ENCODE measurements at regions not wholly inside any gene's neighbourhood (a gene's known extent, or its start where the extent isn't known, plus 50 kb on each side); places are given as distances from the start of the nearest gene placed in this dataset.
"Not testable (repeated sequence)": the region's sequence is repeated elsewhere in the genome, so short reads cannot be mapped to it uniquely, and the experiment has no call there.

GRCh38 chr6:79399499-79399898 is 137.7 kb downstream of the LCA5 start:
- ChIA-PET POLR2A (no interaction called here), CTCF (no interaction called here)
- Mint-ChIP-seq H3K27ac (ENCODE audit: unreplicated experiment) (peak overlapping the region; percentile 51), H3K27me3 (ENCODE audit: insufficient read depth, unreplicated experiment) (no peaks in the 10 kb centered on the region), H3K36me3 (ENCODE audit: insufficient read depth, unreplicated experiment) (no peaks in the 10 kb centered on the region), H3K4me3 (ENCODE audit: unreplicated experiment) (peak overlapping the region; percentile 24), H3K9me3 (ENCODE audit: unreplicated experiment) (no peaks in the 10 kb centered on the region), H3K4me1 (ENCODE audit: low read depth, unreplicated experiment) (peaks cover 8% of the 10 kb centered on the region)
- no peaks in the 10 kb centered on the region for H3K27me3 ChIP-seq (replicated peaks; ENCODE audit: control insufficient read depth, insufficient read depth, low read length)
- peak; percentile 57 to 58 for DNase-seq
- peaks cover 25% of the 10 kb centered on the region for H3K4me1 ChIP-seq
- H3K4me3 ChIP-seq (ENCODE audit: low read depth, low read length) = no peak overlapping the region
- BruUV-seq (replicated peaks) = no TSS peak
- no peak for TF ChIP-seq CTCF (IDR thresholded peaks at IDR 0.05; ENCODE audit: insufficient read depth in 1 of 2, low read depth in 1 of 2, low read length in 1 of 2, severe bottlenecking in 1 of 2, unreplicated experiment in 1 of 2)
- H3K9me3 ChIP-seq = no peaks in the 10 kb centered on the region
- intact Hi-C loops (cut with micrococcal nuclease; ENCODE audit: unreplicated experiment) = no loop called here
- H3K36me3 ChIP-seq (ENCODE audit: control insufficient read depth, insufficient read depth, low read length) = 0 out of 2 replicates have a peak, but pooled peaks cover 2% of the 10 kb centered on the region

GRCh38 chr6:79398617-79399016 is 138.6 kb downstream of the LCA5 start:
- DNase-seq; H3K27me3 Mint-ChIP-seq (ENCODE audit: insufficient read depth, unreplicated experiment); H3K4me3 ChIP-seq (ENCODE audit: low read depth, low read length); H3K36me3 Mint-ChIP-seq (ENCODE audit: insufficient read depth, unreplicated experiment); H3K4me1 Mint-ChIP-seq (ENCODE audit: low read depth, unreplicated experiment); CTCF ChIA-PET; POLR2A ChIA-PET; BruUV-seq (replicated peaks); H3K9me3 Mint-ChIP-seq (ENCODE audit: unreplicated experiment); H3K27me3 ChIP-seq (replicated peaks; ENCODE audit: control insufficient read depth, insufficient read depth, low read length); H3K36me3 ChIP-seq (ENCODE audit: control insufficient read depth, insufficient read depth, low read length); intact Hi-C loops (cut with micrococcal nuclease; ENCODE audit: unreplicated experiment); H3K9me3 ChIP-seq; H3K27ac Mint-ChIP-seq (ENCODE audit: unreplicated experiment); H3K4me3 Mint-ChIP-seq (ENCODE audit: unreplicated experiment): not testable (repeated sequence)
- peaks cover 25% of the 10 kb centered on the region for H3K4me1 ChIP-seq

GRCh38 chr6:79396625-79397024 is 140.6 kb downstream of the LCA5 start:
- BruUV-seq (replicated peaks) = no TSS peak
- no peak overlapping the region for H3K27ac Mint-ChIP-seq (ENCODE audit: unreplicated experiment)
- H3K9me3 Mint-ChIP-seq (ENCODE audit: unreplicated experiment) = no peaks in the 10 kb centered on the region
- no peaks in the 10 kb centered on the region for H3K27me3 Mint-ChIP-seq (ENCODE audit: insufficient read depth, unreplicated experiment)
- H3K27me3 ChIP-seq (replicated peaks; ENCODE audit: control insufficient read depth, insufficient read depth, low read length) = no peaks in the 10 kb centered on the region
- ChIA-PET POLR2A (no interaction called here), CTCF (no interaction called here)
- H3K9me3 ChIP-seq = 0 out of 2 replicates have a peak, but pooled peaks cover 4% of the 10 kb centered on the region
- H3K4me3 Mint-ChIP-seq (ENCODE audit: unreplicated experiment) = no peak overlapping the region
- peaks cover 25% of the 10 kb centered on the region for H3K4me1 ChIP-seq
- intact Hi-C loops (cut with micrococcal nuclease; ENCODE audit: unreplicated experiment) = no loop called here
- no peak overlapping the region for H3K4me3 ChIP-seq (ENCODE audit: low read depth, low read length)
- no peak for DNase-seq
- H3K36me3 Mint-ChIP-seq (ENCODE audit: insufficient read depth, unreplicated experiment) = no peaks in the 10 kb centered on the region
- 0 out of 2 replicates have a peak, but pooled peaks cover 2% of the 10 kb centered on the region for H3K36me3 ChIP-seq (ENCODE audit: control insufficient read depth, insufficient read depth, low read length)
- TF ChIP-seq CTCF (IDR thresholded peaks at IDR 0.05; ENCODE audit: insufficient read depth in 1 of 2, low read depth in 1 of 2, low read length in 1 of 2, severe bottlenecking in 1 of 2, unreplicated experiment in 1 of 2) = no peak
- peaks cover 8% of the 10 kb centered on the region for H3K4me1 Mint-ChIP-seq (ENCODE audit: low read depth, unreplicated experiment)

- intact Hi-C loops (cut with micrococcal nuclease; ENCODE audit: unreplicated experiment) = no loop called here
- Mint-ChIP-seq H3K4me3 (ENCODE audit: unreplicated experiment) (no peak overlapping the region), H3K9me3 (ENCODE audit: unreplicated experiment) (no peaks in the 10 kb centered on the region), H3K36me3 (ENCODE audit: insufficient read depth, unreplicated experiment) (no peaks in the 10 kb centered on the region), H3K27ac (ENCODE audit: unreplicated experiment) (no peak overlapping the region), H3K27me3 (ENCODE audit: insufficient read depth, unreplicated experiment) (no peaks in the 10 kb centered on the region), H3K4me1 (ENCODE audit: low read depth, unreplicated experiment) (peaks cover 8% of the 10 kb centered on the region)
- ChIA-PET POLR2A (no interaction called here), CTCF (no interaction called here)
- Histone ChIP-seq H3K4me1 (peaks cover 12% of the 10 kb centered on the region), H3K9me3 (peaks cover 5% of the 10 kb centered on the region; the same call in 1 of the 2 replicates), H3K36me3 (ENCODE audit: control insufficient read depth, insufficient read depth, low read length) (0 out of 2 replicates have a peak, but pooled peaks cover 2% of the 10 kb centered on the region), H3K27me3 (replicated peaks; ENCODE audit: control insufficient read depth, insufficient read depth, low read length) (no peaks in the 10 kb centered on the region), H3K4me3 (ENCODE audit: low read depth, low read length) (no peak overlapping the region)
- no peak for TF ChIP-seq CTCF (IDR thresholded peaks at IDR 0.05; ENCODE audit: insufficient read depth in 1 of 2, low read depth in 1 of 2, low read length in 1 of 2, severe bottlenecking in 1 of 2, unreplicated experiment in 1 of 2)
- BruUV-seq (replicated peaks) = no TSS peak
- DNase-seq = no peak
Measured at GRCh38 chr6:79394690-79395089, 142.5 kb downstream of the LCA5 start.

All from Caco-2 (cell line).